ENCODE measurements at regions not wholly inside any gene's neighbourhood (a gene's known extent, or its start where the extent isn't known, plus 50 kb on each side); places are given as distances from the start of the nearest gene placed in this dataset.
A peak's percentile ranks its signal among the peaks of the same experiment; 100 is the strongest.
"Not testable (repeated sequence)": the region's sequence is repeated elsewhere in the genome, so short reads cannot be mapped to it uniquely, and the experiment has no call there.

DNA sequence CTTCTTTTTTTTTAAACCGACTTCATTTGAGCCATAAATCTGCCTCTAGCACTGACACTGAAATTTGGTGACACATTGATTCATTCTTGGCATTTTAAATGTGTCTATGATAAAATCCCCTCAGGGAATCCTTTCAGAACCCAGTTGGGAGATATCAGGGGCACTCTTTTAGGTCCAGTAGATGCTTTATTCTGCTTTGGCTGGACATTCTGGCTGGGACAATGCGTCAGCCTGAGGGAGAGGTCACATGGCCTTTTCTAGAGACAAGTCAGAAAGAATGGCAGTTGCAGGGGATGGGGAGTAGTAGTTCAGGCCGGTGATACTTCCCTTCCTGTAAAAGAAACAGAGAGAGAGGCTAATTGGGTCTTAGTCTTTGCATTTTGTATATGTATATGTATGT is 63.1 kb downstream of the TRIM43 start:
- DNase-seq (ENCODE audit: low spot score); FAIRE-seq: not testable (repeated sequence)

DNA sequence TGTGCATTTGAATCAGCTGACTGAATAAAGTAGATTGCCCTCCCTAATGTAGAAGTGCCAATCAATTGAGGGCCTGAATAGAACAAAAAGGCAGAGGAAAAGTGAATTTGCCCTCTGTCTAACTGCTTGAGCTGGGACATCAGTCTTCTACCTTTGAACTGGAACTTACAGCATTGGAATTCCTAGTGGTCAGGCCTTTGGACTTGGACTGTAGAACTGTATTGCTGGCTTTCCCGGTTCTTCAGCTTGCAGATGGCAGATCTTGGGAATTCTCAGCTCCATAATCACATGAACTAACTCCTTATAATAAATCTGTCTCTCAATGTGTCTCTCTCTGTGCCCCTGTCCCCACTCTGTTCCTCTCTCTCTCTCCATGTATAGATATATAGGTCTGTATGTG is 64.8 kb downstream of the TRIM43 start:
- not testable (repeated sequence) for FAIRE-seq; DNase-seq (ENCODE audit: low spot score)

DNA sequence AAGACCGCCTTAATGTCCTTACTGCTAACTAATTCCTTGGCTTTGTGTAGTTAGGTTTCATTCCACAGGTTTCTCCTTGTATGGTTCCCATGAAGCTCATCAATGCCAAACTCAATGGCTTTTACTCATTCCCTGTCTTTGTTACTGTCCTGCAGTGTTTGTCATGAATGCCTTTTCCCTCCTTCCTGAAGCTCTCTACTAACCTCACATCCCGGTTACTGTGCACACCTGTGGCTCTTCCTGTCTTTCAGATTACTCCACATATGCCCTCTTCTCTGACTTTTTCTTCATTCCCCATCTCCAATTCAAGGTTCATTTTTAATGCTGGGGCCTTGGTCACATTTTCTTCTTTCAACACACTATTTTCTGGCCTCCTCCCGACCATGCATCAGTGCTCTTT is 66.1 kb downstream of the TRIM43 start:
- not testable (repeated sequence) for DNase-seq (ENCODE audit: low spot score); FAIRE-seq

DNA sequence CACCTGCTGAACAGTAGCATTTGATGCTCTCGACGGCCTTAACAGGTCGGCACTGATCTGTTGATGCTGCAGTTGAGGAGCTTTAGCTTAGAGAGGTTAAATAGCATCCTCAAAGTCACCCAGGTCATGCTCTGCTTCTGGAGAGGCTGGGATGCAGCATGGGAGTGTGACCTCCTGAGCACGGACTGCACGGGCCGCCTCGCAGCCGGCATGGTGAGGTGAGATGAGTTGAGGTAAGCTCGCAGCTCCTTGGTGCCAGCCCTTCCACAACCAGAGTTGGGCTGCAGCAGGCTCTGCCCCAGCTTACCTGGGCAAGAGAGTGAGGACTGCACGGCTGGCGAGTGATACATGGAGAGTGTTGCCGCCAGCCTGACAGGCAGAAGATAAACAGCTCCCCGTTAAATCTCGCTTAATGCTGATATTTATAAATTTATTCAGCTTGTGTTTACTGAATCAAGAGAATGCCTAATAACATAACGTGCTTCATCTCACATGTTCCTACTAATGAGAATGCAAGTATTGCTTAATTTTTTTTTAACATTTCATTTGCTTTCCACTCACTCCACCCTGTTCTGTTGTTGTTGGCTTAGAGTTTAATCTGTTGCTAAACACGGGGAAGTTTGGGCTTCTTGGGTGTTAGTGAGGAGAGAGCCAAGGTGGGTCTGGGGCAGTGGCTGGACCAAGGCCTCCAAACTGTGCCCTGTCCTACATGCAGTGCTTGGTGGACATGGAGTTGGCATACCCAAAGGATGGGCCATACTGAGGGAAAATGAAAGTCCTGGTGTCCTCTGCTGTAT is 69.2 kb downstream of the TRIM43 start:
- DNase-seq (ENCODE audit: low spot score); FAIRE-seq: not testable (repeated sequence)

DNA sequence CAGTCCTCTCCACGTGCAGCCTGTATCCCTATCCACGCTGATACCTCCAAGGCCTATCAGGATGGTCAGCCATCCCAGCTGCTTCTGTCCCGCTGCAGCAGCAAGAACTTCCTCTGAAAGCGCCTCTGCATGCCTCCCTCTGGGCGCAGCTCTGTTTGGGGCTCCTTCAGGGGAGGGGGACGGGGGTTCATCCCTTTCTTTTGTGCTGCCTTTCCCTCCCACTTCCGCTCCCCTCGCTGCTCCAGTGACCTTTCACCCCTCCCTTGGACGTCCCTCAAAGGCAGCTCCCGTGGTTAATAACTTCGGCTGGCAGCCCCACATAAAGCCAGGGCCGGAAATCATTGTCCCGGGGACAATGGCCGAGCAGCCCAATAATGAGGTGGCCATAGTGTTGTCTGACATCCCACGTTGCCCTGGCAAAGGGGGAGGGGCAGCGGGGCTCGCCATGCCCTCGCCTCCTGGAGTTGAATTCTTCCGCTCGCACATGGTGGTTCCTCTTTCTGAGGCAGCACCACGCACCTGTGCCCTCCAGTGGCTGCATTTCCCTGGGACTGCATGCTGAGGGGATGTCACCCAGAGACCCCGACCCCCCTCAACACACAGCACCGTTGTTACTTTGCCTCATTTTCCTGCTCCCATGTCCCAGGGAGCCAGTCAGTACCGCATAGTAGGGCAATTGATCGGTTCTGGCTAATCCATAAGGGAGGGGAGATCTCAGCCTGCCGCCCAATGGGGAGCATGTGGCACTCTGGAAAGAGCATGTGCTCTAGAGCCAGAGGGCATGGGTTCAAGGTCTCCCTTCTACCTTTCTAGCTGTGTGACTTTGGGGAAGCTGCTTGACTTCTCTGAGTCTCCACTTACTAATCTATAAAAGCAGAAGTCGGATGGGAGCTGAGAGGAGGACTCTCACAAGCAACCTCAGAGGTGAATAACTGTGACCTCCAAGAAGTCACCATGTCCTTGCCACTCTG is 72.0 kb downstream of the TRIM43 start:
- DNase-seq (ENCODE audit: low spot score) = not testable (repeated sequence)
- FAIRE-seq = peak; percentile 87

DNA sequence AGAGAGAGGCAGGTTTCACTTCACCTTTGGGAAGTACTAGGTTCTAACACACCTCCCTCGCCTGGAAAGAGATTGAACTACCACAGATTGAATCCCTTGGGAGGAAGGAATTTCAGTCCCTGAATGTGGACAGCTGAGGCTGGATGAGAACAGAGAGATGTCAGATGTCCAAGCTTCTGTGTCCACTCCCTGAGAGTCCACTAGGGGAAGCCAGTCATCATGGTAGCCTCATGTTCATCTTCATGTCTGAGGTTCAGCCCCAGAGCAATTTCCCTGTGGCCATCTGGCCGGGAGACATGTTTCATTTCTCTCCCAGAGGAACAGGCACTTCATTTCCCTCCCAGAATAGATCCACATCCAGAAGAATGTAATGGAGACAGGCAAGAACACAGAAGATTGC is 74.8 kb downstream of the TRIM43 start:
- not testable (repeated sequence) for DNase-seq (ENCODE audit: low spot score); FAIRE-seq

DNA sequence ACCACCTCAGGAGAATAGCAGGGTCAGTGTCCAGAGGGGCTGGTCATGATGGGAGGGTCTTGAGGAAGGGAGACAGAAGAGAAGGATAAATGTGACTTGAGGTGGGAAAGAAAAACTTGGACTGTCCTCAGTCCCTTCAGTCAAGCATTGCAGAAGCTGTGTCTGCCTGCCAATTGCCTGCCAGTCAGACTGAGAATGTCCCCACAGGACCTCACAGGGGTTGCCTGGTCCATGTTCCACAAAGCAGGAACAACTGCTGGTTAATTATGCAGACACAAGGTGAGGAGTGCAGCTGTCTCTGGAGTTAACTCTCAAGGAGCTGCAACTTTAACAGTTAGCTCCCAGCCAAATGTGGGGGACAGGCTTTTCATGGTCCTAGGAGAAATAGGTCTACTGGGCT is 75.7 kb downstream of the TRIM43 start:
- no peak for FAIRE-seq
- DNase-seq (ENCODE audit: low spot score) = no peak

DNA sequence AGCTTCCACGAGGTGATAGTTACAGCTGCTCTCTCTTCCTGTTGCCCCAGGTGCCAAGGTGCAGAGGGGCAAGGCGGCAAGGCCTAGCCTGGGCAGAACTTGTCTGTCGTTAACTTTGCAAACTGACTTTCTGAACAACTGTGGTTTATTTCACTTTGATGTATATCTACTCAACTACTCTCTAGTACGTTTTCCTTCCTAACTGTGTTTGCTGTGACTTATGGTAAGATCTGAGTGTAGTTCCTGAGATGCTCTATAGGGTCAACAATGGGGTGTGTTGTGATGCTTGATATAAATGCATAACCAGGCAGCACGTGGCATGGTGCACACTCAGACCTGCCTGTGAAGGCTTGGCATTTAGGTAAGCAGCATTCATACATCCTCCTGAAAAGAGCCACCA is 77.1 kb downstream of the TRIM43 start:
- DNase-seq (ENCODE audit: low spot score); FAIRE-seq: not testable (repeated sequence)

DNA sequence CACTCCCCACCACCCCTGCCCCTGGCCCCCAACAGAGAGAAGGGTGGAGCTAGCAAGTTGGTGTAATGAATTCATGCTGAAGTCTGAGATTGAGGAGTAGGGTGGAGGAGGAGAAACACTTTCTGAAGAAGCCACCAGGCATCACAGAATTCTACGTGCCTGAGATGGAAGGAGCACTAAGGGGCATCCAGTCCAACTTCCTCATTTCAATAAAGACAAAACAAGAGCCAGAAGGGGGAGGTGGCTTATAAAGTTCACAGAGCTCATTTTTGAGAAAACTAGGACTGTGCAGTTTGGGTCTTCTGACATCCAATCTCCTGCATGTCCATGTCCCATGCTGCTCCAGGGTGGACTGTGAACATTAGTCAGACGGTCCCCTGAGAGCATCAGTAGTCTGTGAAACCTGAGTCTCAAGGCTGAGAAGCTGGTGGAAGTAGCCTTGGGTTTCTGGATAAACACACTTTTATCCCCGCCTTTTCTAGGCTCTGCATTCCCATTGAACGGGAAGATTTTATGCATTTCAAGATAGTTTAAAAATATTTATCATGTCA is 77.7 kb downstream of the TRIM43 start:
- DNase-seq (ENCODE audit: low spot score) (no peak), FAIRE-seq (no peak)

DNA sequence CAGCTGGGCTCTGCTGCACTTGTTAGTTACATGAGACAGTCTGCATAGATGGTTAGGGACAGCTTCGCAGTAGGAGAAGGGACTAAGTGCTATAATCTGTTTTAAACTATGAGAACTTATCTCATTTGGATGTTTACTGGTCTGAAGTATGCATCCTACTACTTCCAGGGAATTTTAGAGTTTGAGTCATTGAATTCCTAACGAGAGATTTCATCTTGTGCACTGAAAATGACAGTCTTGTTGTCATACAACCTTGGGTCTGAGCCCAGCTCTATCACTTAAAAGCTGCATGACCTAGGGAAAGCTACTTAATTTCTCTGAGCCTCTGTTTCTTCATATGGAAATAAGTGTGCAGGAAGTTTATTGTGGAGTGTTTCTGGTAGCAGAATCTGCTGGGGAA is 78.4 kb downstream of the TRIM43 start:
- no peak for FAIRE-seq
- DNase-seq (ENCODE audit: low spot score) = no peak

DNA sequence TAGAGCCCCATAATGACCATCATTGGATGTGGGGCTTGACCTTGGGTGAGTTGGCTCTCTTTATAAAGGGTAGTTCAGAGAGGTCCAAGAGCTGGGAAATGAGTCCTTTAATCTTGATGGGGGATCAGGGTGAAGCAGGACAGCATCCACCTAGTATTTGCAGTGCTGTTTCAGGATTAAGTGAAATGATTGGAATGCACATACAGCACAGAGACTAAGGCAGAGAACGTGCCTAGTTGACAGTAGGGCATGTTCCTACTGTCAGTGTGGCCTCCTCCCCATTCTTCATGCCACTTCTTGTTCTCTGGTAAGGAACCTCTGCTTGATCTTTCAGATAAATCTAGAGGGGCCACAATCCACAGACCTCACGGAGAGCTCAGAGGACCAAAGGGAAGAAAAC is 78.9 kb downstream of the TRIM43 start:
- FAIRE-seq = peak; percentile 58
- DNase-seq (ENCODE audit: low spot score) = no peak

DNA sequence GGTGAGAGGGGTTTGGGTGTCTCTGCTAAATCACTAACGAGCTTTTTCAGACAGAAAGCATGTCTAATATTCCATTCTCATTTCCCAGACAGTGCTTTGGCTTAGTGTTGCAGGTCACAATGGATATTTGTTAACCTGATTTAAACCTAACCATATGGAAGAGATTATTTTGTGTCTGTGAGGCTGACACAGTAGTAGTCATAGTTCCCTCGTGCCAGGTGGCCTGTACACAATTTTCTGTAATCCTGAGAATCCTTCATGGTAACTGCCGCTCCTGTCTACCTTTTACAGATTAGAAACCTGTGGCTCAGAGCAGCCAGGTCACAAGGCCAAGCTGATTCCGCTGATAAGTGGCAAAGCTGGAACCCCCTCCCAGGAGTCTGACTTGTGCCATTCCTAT is 79.4 kb downstream of the TRIM43 start:
- not testable (repeated sequence) for DNase-seq (ENCODE audit: low spot score)
- FAIRE-seq = peak; percentile 52

DNA sequence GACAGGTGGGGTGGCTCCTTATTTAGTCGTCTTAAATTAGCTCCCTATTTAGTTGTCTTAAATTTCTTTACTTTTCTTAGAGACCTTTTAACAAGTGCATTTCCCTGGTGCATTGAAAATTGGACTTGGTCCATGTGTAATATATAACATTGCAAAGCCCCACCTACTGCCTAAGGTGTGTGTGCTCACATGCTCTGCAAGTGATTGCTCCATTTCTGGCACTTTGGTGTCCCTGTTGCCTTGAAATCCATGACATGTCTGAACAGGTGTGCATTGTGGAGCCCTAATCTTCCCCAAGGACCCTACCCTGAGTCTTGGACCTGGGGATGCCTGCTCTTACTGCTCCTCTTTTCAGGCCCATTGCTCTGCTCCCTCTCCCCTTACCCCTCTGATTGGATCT is 80.2 kb downstream of the TRIM43 start:
- FAIRE-seq; DNase-seq (ENCODE audit: low spot score): not testable (repeated sequence)

DNA sequence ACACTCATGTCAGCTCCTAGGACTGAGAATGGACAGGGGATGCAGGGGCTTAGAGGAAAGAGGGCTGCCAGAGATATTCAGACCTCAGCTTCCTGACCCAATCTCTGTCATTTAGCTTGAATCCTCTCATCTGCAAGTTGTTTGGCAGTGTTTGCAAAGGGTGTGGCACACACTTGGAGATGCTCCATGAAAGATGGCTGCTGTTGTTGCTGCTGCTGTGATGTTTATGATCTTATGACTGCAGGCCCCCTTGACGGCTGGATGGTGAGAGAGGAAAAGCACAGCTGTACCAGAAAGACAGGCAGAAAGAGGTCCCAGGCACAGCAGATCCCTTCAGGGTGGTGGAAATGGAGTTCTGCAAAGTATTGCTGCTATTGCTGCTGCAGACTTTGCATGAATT is 80.7 kb downstream of the TRIM43 start:
- not testable (repeated sequence) for DNase-seq (ENCODE audit: low spot score)
- peak; percentile 58 for FAIRE-seq

DNA sequence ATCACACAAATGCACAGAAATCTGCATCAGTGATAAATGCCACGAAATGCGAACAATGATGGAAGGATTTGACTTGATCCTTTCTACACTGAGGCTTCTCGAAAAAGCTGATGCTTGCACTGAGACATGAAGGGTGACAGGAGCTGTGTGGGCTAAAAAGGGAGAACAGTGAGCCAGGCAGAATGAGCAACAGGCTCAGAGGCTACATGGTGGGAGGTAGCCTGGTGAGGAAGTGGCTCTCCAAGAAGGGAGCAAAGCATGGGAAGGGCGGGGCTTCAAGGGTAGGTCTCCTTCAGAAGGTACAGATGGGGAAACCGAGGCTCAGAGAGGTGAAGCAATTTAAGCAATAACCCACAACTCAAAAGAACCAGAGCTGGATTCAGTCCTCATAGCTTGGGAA is 82.4 kb downstream of the TRIM43 start:
- DNase-seq (ENCODE audit: low spot score) (no peak), FAIRE-seq (no peak)

DNA sequence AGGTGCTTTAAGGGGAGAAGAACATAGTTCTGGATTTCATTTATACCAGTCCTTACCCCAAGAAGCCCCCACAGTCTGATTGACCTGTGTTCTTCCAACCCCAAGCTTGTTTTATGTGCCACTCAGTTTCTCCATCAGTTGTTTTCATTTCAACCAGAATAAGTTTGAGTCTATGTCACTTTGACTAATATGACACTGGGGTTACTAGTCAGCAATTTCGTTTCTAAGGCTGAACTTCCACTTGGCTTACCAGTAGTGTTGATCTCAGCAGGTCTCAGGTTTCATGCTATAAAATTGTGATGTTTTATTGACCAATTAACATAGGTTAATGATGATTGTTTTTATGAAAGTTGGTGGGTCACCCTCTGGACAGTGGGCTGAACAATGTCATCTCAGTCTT is 84.8 kb downstream of the TRIM43 start:
- DNase-seq (ENCODE audit: low spot score); FAIRE-seq: not testable (repeated sequence)

DNA sequence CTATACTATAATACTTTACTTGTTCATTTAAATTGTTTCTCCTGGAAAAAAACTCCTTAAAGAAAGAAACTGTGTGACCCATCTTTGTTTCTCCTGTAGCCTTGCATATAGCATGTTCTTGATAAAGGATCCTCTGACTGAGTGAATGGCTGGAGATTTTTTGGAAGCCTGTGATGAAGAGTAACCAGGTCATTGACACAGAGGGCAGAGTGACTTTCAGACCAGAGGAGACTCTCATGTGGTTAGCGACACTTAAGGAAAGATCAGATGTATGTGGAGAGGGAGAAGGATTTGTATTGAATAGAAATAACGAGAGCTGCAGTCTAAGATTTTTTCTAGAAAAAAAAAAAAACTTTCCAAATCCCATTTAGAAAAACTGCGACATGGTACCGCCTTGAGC is 85.5 kb downstream of the TRIM43 start:
- no peak for FAIRE-seq
- DNase-seq (ENCODE audit: low spot score) = no peak

DNA sequence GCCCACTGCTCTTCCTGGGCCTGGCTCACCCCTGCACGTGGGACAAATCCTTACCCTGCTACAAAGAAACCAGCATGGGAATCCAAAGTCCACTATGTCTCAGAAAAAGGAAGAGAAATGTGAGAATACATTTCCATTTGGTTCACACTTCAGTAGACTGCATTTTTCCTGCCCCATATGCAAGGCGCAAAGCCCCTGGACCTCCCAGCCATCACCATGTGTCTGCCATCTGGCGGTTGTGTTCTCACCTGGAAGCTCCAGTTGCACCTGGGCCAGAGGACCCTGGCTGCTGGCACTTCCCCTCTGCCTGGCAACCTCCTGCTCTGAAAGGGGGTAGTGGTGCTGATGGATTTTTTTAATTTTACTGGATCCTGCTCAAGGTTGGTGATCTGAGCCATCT is 86.0 kb downstream of the TRIM43 start:
- not testable (repeated sequence) for DNase-seq (ENCODE audit: low spot score)
- FAIRE-seq = peak; percentile 63

DNA sequence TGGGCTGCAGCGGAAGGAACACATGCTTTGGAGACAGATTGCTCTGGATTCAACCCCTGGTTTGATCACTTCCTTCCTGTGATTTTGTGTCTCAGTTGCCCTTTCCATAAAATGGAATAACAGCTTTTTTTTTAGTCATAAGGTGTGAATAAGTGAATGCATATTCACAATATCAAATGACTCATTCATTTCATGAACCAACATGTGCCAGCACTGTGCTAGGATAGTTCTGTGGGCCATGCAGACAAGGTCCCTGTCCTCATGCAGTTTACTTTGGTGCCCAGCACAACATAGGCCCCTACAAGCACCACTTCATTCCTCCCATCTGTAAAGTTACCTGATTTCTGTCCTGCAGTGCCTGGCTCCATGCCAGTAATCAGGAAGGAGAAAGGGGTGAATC is 89.4 kb downstream of the TRIM43 start:
- not testable (repeated sequence) for FAIRE-seq; DNase-seq (ENCODE audit: low spot score)

DNA sequence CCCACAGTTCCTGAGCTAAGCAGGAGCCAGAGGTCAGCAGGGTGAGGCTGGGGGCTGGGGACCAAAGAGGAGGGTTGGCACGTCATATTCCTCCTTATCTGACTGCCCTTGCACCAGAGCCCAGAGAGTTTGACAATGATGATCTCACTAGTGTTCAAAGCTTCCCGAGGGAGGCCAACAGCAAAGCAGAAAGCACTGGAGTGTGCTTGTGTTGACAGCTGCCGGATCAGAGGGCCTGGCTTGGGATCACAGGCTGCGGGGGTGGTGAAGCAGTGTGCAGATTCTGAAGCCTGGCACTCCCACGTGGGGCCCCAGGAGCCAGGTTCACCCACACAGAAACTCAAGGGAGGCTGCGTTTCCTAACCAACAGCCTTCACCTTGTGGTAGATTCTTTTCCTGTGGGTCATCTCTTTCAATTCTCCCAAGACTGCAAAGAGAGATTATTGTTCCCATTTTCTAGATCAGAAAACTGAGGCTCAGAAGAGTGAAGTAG is 89.8 kb downstream of the TRIM43 start:
- not testable (repeated sequence) for DNase-seq (ENCODE audit: low spot score)
- peak; percentile 27 for FAIRE-seq

DNA sequence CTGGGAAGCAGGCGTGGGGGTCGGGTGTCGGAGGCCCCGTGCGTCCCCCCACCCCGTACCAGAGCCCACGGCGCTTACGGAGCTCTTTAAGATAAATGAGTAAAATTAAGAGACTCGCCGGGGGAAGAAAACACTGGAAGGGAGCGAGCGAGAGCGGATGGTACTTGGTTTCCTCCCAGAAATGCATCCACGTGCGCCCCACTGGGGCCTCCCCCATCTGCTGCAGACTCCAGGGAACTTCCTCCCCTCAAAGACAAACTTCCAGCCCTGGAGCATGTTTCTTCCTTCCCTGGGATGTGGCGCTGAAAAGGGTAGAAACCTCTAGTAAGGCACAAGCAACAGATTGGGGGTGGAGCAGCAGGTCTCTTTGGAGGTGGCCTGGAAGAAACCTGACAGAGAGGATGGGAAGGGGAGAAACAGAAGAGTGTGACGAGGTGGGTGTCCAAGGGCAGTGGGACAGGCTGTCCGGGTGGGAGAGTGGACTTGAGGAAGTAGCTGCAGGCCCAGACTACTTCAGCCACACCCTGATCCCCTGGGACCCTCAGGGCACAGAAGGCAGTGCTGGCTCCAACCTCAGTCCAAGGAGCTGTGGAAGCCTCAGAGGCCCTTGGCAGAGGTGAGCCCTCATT is 91.2 kb downstream of the TRIM43 start:
- not testable (repeated sequence) for DNase-seq (ENCODE audit: low spot score)
- peak; percentile 72 for FAIRE-seq
